RCC 7860 (cell line): ENCODE measurements at regions not wholly inside any gene's neighbourhood (a gene's known extent, or its start where the extent isn't known, plus 50 kb on each side); places are given as distances from the start of the nearest gene placed in this dataset.

Experiments used
- DNase-seq: peaks from one replicate; pipeline ENCODE4 v3.0.0-alpha.2; 2015; ENCODE audit warnings: low spot score
- FAIRE-seq: peaks from 2 replicates; lab custom pipeline; 2012; peaks lifted over from hg19 to GRCh38; lab: Jason Lieb, UNC

- no peak for DNase-seq
- no peak for FAIRE-seq
These were observed 52.5 kb downstream of the PF4 start for GRCh38 chr4:73929278-73929677.

GRCh38 chr4:73923631-73923937 is 54.4 kb downstream of the CXCL1 start:
- FAIRE-seq, result no peak
- no peak for DNase-seq

DNA sequence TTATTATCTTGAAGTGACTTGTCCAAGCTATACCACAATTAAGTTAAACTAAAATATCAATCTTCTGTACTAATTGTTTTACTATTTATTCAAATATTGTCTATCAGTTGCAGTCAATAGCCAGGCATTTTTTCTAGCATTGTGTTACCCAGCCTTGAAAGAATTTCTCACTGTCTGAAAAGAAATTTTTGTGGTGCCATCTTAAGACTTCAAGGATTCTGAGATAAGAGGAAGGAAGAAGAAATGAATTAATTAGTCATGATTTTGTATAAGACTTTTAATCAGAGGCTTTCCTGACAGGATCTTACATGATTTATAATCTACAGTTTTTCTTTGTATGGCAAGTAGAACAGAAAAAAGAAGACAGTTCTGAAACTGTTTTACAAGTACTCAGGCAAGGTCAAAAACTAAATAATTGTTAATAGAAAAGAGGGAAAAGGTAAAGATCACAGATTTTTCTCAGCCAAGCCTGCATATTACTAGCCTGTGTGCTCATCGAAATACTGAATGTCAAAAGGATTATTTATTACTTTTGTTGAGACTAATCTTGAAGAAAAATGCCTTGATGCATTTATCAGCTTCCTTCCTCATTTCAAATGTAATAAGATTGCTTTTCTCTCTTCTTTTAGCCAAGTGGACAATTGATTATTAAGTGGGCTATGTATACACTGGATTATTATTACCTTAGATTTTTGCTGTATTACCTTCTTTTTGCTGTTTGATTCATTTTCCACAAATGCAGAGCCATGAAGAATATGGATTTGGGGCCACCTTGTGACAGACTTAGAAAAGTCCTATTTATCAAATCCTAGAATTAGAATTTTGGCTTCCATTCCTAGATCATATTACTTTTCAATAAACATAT is 53.8 kb downstream of the CXCL1 start:
- FAIRE-seq (peak; percentile 78), DNase-seq (peak; percentile 27)

DNA sequence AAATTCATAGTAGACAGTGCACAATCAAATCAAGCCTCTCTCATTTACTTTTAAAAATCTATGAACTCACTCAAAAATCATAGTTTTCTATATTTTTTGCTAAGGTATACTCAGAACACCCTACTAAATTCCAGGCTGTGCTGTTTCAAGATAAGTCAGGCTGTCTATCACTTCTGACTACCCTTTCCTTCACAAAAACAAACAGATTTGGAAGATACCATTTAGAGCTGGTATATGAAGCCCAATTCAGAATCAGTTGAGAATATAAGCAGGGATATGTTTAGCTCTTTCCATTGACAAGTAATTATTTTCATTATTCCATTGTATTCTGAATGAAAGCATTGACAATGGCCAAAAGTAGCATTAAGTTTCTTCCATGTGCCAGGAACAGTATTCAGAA is 53.1 kb downstream of the CXCL1 start:
- DNase-seq, result no peak
- no peak for FAIRE-seq
